Endothelial cell (in vitro differentiated cells): ENCODE measurements at regions not wholly inside any gene's neighbourhood (a gene's known extent, or its start where the extent isn't known, plus 50 kb on each side); places are given as distances from the start of the nearest gene placed in this dataset.
"Not testable (repeated sequence)": the region's sequence is repeated elsewhere in the genome, so short reads cannot be mapped to it uniquely, and the experiment has no call there.

Experiments used
- DNase-seq: peaks from one replicate; pipeline ENCODE4 v3.0.0; 2021; ENCODE audit warnings: low spot score
- H3K27ac Mint-ChIP-seq: one replicate; pipeline ENCODE4 v1.8.0; 2021; ENCODE audit warnings: mixed read lengths, inconsistent platforms; ENCODE audit not compliant: unreplicated experiment
- H3K27me3 Mint-ChIP-seq: one replicate; pipeline ENCODE4 v1.8.0; 2021; ENCODE audit warnings: mild to moderate bottlenecking, moderate library complexity, mixed read lengths, inconsistent platforms; ENCODE audit not compliant: unreplicated experiment
- H3K36me3 Mint-ChIP-seq: one replicate; pipeline ENCODE4 v1.8.0; 2021; ENCODE audit warnings: mild to moderate bottlenecking, low read depth, mixed read lengths, inconsistent platforms; ENCODE audit not compliant: unreplicated experiment
- H3K4me1 Mint-ChIP-seq: one replicate; pipeline ENCODE4 v1.8.0; 2021; ENCODE audit warnings: mild to moderate bottlenecking, mixed read lengths, inconsistent platforms; ENCODE audit not compliant: unreplicated experiment
- H3K4me3 Mint-ChIP-seq: one replicate; pipeline ENCODE4 v1.8.0; 2021; ENCODE audit warnings: mild to moderate bottlenecking, mixed read lengths, inconsistent platforms; ENCODE audit not compliant: unreplicated experiment
- H3K9me3 Mint-ChIP-seq: one replicate; pipeline ENCODE4 v1.8.0; 2021; ENCODE audit warnings: mixed read lengths, inconsistent platforms; ENCODE audit not compliant: unreplicated experiment
- CTCF ChIP-seq: fragments of 200-600 bp; sonication (generic); IDR thresholded peaks from one replicate; pipeline ENCODE4 v1.5.0; 2021; ENCODE audit warnings: antibody characterized with exemption; ENCODE audit not compliant: unreplicated experiment

GRCh38 chrX:122122274-122122673 is 1061.8 kb upstream of the GRIA3 start:
- H3K4me3 Mint-ChIP-seq, result no peak overlapping the region
- DNase-seq, result no peak
- H3K4me1 Mint-ChIP-seq, result peaks cover 6% of the 10 kb centered on the region
- H3K36me3 Mint-ChIP-seq, result no peaks in the 10 kb centered on the region
- no peak overlapping the region for H3K27ac Mint-ChIP-seq
- H3K9me3 Mint-ChIP-seq, result no peaks in the 10 kb centered on the region
- H3K27me3 Mint-ChIP-seq, result no peaks in the 10 kb centered on the region
- TF ChIP-seq CTCF, result no peak

GRCh38 chrX:122133478-122133877 is 1050.6 kb upstream of the GRIA3 start:
- Mint-ChIP-seq H3K9me3 (no peaks in the 10 kb centered on the region), H3K27me3 (no peaks in the 10 kb centered on the region), H3K27ac (no peak overlapping the region), H3K4me1 (no peaks in the 10 kb centered on the region), H3K4me3 (no peak overlapping the region), H3K36me3 (no peaks in the 10 kb centered on the region)
- no peak for TF ChIP-seq CTCF
- no peak for DNase-seq

GRCh38 chrX:122134291-122134690 is 1049.8 kb upstream of the GRIA3 start:
- H3K9me3 Mint-ChIP-seq, result no peaks in the 10 kb centered on the region
- no peak for DNase-seq
- TF ChIP-seq CTCF, result no peak
- no peaks in the 10 kb centered on the region for H3K36me3 Mint-ChIP-seq
- no peaks in the 10 kb centered on the region for H3K27me3 Mint-ChIP-seq
- no peak overlapping the region for H3K4me3 Mint-ChIP-seq
- no peak overlapping the region for H3K27ac Mint-ChIP-seq
- no peaks in the 10 kb centered on the region for H3K4me1 Mint-ChIP-seq

- no peak for DNase-seq
- H3K4me1 Mint-ChIP-seq, result no peaks in the 10 kb centered on the region
- H3K27ac Mint-ChIP-seq, result no peak overlapping the region
- no peaks in the 10 kb centered on the region for H3K9me3 Mint-ChIP-seq
- no peak overlapping the region for H3K4me3 Mint-ChIP-seq
- H3K36me3 Mint-ChIP-seq, result no peaks in the 10 kb centered on the region
- no peak for TF ChIP-seq CTCF
- H3K27me3 Mint-ChIP-seq, result no peaks in the 10 kb centered on the region
These were observed 1049.0 kb upstream of the GRIA3 start for GRCh38 chrX:122135070-122135469.

- H3K27me3 Mint-ChIP-seq, H3K36me3 Mint-ChIP-seq, H3K4me1 Mint-ChIP-seq, H3K27ac Mint-ChIP-seq, DNase-seq, H3K4me3 Mint-ChIP-seq, H3K9me3 Mint-ChIP-seq: not testable (repeated sequence)
These were observed 1043.9 kb upstream of the GRIA3 start for GRCh38 chrX:122140219-122140618.

- no peak for TF ChIP-seq CTCF
- Mint-ChIP-seq H3K27ac (no peak overlapping the region), H3K27me3 (no peaks in the 10 kb centered on the region), H3K4me1 (no peaks in the 10 kb centered on the region), H3K36me3 (no peaks in the 10 kb centered on the region), H3K9me3 (no peaks in the 10 kb centered on the region), H3K4me3 (no peak overlapping the region)
- no peak for DNase-seq
These were observed 1030.1 kb upstream of the GRIA3 start for GRCh38 chrX:122154019-122154418.
